Activated B cell treated with CpG ODN at 0.5 μM for 24 hours (primary cell): ENCODE measurements at regions not wholly inside any gene's neighbourhood (a gene's known extent, or its start where the extent isn't known, plus 50 kb on each side); places are given as distances from the start of the nearest gene placed in this dataset.

Source experiments
- ATAC-seq: fragments of 200-7000 bp; cut with Tn5 transposase; one replicate; pipeline ENCODE4 v1.10.0; 2021; ENCODE audit warnings: low read depth, mild to moderate bottlenecking, moderate library complexity
- CTCF ChIA-PET: fragments of 350-600 bp; sonication (Branson Sonifier 250); formaldehyde crosslinking; loops from one replicate; lab custom pipeline; 2021; ENCODE audit warnings: antibody characterized with exemption; lab: Charles Lee
- POLR2A ChIA-PET: fragments of 350-600 bp; sonication (Branson Sonifier 250); formaldehyde crosslinking; loops from one replicate; lab custom pipeline; 2021; ENCODE audit warnings: antibody characterized with exemption; lab: Charles Lee
- DNase-seq: peaks from one replicate; pipeline ENCODE4 v3.0.0; 2022
- H3K27ac Mint-ChIP-seq: one replicate; pipeline ENCODE4 v1.8.0; 2020; ENCODE audit warnings: mixed read lengths
- H3K27me3 Mint-ChIP-seq: one replicate; pipeline ENCODE4 v1.8.0; 2021; ENCODE audit warnings: mixed read lengths
- H3K36me3 Mint-ChIP-seq: one replicate; pipeline ENCODE4 v1.8.0; 2021; ENCODE audit warnings: low read depth, mixed read lengths
- H3K4me1 Mint-ChIP-seq: one replicate; pipeline ENCODE4 v1.8.0; 2021; ENCODE audit warnings: mixed read lengths
- H3K4me3 Mint-ChIP-seq: one replicate; pipeline ENCODE4 v1.8.0; 2020; ENCODE audit warnings: mild to moderate bottlenecking, mixed read lengths
- H3K9me3 Mint-ChIP-seq: one replicate; pipeline ENCODE4 v1.8.0; 2020; ENCODE audit warnings: mixed read lengths
- CTCF ChIP-seq: fragments of 200-600 bp; IDR thresholded peaks from one replicate; pipeline ENCODE4 v1.8.0; 2022; ENCODE audit warnings: antibody characterized with exemption, mild to moderate bottlenecking
- intact Hi-C: fragments of 100-400 bp; cut with micrococcal nuclease; formaldehyde crosslinking; loops from one replicate; pipeline ENCODE4 v1.15.1; 2024

- peaks cover 6% of the 10 kb centered on the region for H3K27me3 Mint-ChIP-seq
- POLR2A ChIA-PET = interaction anchor here (0.6 to 2.1 kb wide), 2 partner anchors 49 to 1219 kb away, joined by 3 to 4 read pairs; no protein-coding TSS in a partner anchor
- no peak for TF ChIP-seq CTCF
- DNase-seq = no peak
- H3K36me3 Mint-ChIP-seq = no peaks in the 10 kb centered on the region
- H3K4me1 Mint-ChIP-seq = peaks cover 51% of the 10 kb centered on the region
- H3K27ac Mint-ChIP-seq = peak overlapping the region; percentile 97
- no peak overlapping the region for H3K4me3 Mint-ChIP-seq
- peaks cover 2% of the 10 kb centered on the region for H3K9me3 Mint-ChIP-seq
- intact Hi-C loops = no loop called here
- no peak for ATAC-seq
- CTCF ChIA-PET = interaction anchor here (3.2 kb wide), 1 partner anchor 53 kb away, joined by 16 read pairs; no protein-coding TSS in a partner anchor
These were observed 264.7 kb downstream of the ENGASE start for GRCh38 chr17:79339321-79339720.

GRCh38 chr17:79338604-79339003, 264.0 kb downstream of the ENGASE start:
- Mint-ChIP-seq H3K27me3 (peaks cover 10% of the 10 kb centered on the region), H3K4me1 (peaks cover 51% of the 10 kb centered on the region)
- POLR2A ChIA-PET = no interaction called here

GRCh38 chr17:79338152-79338551, 263.5 kb downstream of the ENGASE start:
- CTCF ChIA-PET = no interaction called here
- peaks cover 2% of the 10 kb centered on the region for H3K9me3 Mint-ChIP-seq

More at GRCh38 chr17:79338604-79339003, 264.0 kb downstream of the ENGASE start:
- Mint-ChIP-seq H3K27ac (peak overlapping the region; percentile 97), H3K4me3 (no peak overlapping the region), H3K36me3 (no peaks in the 10 kb centered on the region), H3K9me3 (peaks cover 2% of the 10 kb centered on the region)
- ATAC-seq (no peak), DNase-seq (no peak)
- intact Hi-C loops = no loop called here
- TF ChIP-seq CTCF = no peak
- CTCF ChIA-PET = interaction anchor here (3.2 kb wide), 1 partner anchor 54 kb away, joined by 16 read pairs; no protein-coding TSS in a partner anchor

GRCh38 chr17:79337053-79337452, 262.4 kb downstream of the ENGASE start:
- Mint-ChIP-seq H3K27me3 (peaks cover 20% of the 10 kb centered on the region), H3K9me3 (peaks cover 2% of the 10 kb centered on the region), H3K27ac (no peak overlapping the region), H3K4me3 (no peak overlapping the region), H3K4me1 (peaks cover 41% of the 10 kb centered on the region), H3K36me3 (no peaks in the 10 kb centered on the region)
- intact Hi-C loops = no loop called here
- no peak for TF ChIP-seq CTCF
- CTCF ChIA-PET = no interaction called here
- POLR2A ChIA-PET = no interaction called here
- ATAC-seq = no peak
- no peak for DNase-seq

More at GRCh38 chr17:79338152-79338551, 263.5 kb downstream of the ENGASE start:
- H3K36me3 Mint-ChIP-seq = no peaks in the 10 kb centered on the region
- H3K4me1 Mint-ChIP-seq = peaks cover 51% of the 10 kb centered on the region
- no peak for TF ChIP-seq CTCF
- peaks cover 11% of the 10 kb centered on the region for H3K27me3 Mint-ChIP-seq
- DNase-seq = no peak
- intact Hi-C loops = no loop called here
- no peak overlapping the region for H3K27ac Mint-ChIP-seq
- H3K4me3 Mint-ChIP-seq = no peak overlapping the region
- POLR2A ChIA-PET = no interaction called here
- ATAC-seq = no peak

GRCh38 chr17:79335456-79335855, 260.8 kb downstream of the ENGASE start:
- ChIA-PET CTCF (no interaction called here), POLR2A (no interaction called here)
- intact Hi-C loops = no loop called here
- Mint-ChIP-seq H3K27ac (no peak overlapping the region), H3K27me3 (peaks cover 33% of the 10 kb centered on the region), H3K4me3 (no peak overlapping the region), H3K4me1 (peaks cover 26% of the 10 kb centered on the region), H3K9me3 (no peaks in the 10 kb centered on the region), H3K36me3 (no peaks in the 10 kb centered on the region)
- no peak for ATAC-seq
- TF ChIP-seq CTCF = no peak
- no peak for DNase-seq
